Activated T-helper 9 cell treated with anti-CD3 and anti-CD28 coated beads, Interleukin-2, amount 50 U/mL, for 16 hours (primary cell): ENCODE measurements at regions not wholly inside any gene's neighbourhood (a gene's known extent, or its start where the extent isn't known, plus 50 kb on each side); places are given as distances from the start of the nearest gene placed in this dataset.

Source experiments
- DNase-seq: peaks from one replicate; pipeline ENCODE4 v3.0.0-alpha.2; 2020; ENCODE audit warnings: low read depth

DNA sequence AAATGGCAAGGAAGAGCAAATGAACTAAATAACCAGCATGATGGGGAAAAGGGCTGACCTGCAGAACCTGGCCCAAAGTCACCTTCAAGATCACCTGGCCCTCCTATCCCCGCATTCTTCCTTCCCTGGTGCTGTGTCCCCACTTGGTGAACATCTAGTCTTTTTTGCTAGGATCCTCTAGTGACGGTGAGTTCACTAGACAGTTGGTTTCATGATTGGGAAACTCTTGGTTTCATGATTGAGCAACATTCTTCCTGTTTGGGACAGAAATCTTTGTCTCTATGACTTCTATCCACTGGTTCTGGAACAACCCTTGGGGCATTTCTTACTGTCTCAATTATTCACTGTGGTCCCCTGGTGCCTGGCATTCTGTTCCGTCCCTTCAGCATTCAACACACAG lies 50.2 kb upstream of the DAB2IP start:
- no peak for DNase-seq
